ENCODE measurements at regions not wholly inside any gene's neighbourhood (a gene's known extent, or its start where the extent isn't known, plus 50 kb on each side); places are given as distances from the start of the nearest gene placed in this dataset.

DNA sequence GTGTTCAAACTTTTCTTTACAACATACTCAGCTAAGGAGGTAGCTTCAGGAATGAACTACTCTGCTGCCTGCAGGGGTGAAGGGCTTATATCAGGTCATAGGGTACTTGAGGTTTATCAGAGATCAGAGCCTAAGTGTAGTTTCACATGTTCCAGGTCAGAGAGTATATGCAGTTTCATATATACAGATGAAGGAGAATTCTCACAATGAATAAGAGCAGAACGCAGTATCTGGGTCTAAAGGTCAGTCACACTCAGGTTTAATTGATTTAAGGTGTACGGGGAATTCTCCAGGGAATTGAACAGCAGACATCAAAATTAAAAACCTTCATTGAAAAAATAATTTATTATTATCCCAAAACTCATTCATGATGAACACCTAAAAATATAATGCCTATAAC, 700.6 kb downstream of the TECRL start:
- TF ChIP-seq POLR2A (IDR thresholded peaks at IDR 0.05; ENCODE audit: low read length) (no peak), GATA1 (IDR thresholded peaks at IDR 0.05; ENCODE audit: low read depth, low read length) (no peak)

GRCh38 chr4:63700569-63700968, 708.7 kb downstream of the TECRL start:
- DNase-seq = no peak
- TF ChIP-seq GATA1 (IDR thresholded peaks at IDR 0.05; ENCODE audit: low read depth, low read length) = no peak
- TF ChIP-seq POLR2A (IDR thresholded peaks at IDR 0.05; ENCODE audit: low read length) = no peak

More for the DNA sequence above, 700.6 kb downstream of the TECRL start:
- no peak for DNase-seq

DNA sequence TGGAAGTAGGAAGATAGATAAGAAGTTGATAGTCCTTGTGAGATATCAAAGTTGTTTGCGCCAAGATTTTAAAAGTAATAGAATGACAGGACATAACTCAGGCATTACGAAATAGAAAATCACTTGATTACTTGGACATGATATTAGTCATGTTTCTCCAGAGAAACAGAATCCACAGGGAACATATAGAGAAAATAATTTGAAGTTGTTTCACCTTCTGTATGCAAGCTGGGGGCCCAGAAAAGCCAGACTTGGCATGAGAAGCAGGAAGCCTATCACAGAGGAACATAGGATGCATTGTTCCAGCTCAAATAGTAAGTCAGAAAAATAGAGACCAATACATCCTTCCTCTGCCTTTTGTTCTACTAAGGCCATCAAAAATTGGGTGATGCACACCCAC, 715.9 kb downstream of the TECRL start:
- TF ChIP-seq GATA1 (IDR thresholded peaks at IDR 0.05; ENCODE audit: low read depth, low read length) (no peak), POLR2A (IDR thresholded peaks at IDR 0.05; ENCODE audit: low read length) (no peak)

DNA sequence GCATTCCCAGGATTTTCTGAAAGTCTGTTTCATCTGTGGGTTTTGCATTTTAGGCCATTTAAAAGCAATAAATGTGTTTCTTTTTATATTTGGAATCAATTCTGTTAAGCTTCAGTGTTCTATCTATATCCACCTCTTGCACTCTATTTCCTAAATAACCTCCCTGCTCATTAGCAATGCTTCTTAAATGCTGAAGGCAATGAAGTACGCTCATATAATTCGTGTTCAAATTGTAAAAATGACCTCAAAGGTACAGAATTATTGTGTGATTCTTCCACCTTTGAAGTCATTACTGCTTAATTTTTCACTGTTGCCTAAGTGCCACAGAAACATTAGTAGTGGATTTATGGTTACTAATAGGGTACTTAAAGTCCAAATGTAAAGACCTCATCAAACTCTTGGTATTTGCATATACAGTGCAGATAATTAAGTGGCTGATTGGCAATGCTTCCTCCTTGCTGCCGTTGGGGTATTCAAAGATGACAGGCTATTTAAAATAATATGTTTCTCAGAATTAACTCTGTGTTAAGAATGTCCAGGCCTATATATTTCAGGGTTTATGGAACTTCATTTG, 730.8 kb downstream of the TECRL start:
- no peak for TF ChIP-seq GATA1 (IDR thresholded peaks at IDR 0.05; ENCODE audit: low read depth, low read length)
- DNase-seq = no peak

More for the DNA sequence above, 715.9 kb downstream of the TECRL start:
- no peak for DNase-seq

GRCh38 chr4:63670735-63671134, 738.5 kb downstream of the TECRL start:
- TF ChIP-seq GATA1 (IDR thresholded peaks at IDR 0.05; ENCODE audit: low read depth, low read length) = no peak
- no peak for TF ChIP-seq POLR2A (IDR thresholded peaks at IDR 0.05; ENCODE audit: low read length)
- no peak for DNase-seq

DNA sequence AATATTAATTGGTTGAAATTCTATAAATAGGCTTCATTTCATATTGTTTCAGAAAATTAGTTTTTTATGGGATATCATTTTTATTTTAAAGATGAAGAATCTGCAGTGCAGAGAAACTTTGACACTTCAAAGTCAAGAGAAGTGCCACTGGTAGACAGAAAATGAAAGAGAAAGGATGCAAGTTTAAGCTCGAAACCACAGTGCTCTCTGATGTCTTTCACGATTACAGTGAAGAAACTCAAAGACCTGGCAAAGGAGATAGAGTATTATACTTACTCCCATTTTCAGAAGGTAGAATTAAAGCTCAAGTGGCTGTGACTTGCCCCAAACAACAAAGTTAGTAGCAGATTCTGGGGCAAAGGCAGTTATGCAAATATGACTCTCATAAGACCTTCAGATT, 745.4 kb downstream of the TECRL start:
- TF ChIP-seq GATA1 (IDR thresholded peaks at IDR 0.05; ENCODE audit: low read depth, low read length) = no peak
- no peak for TF ChIP-seq POLR2A (IDR thresholded peaks at IDR 0.05; ENCODE audit: low read length)

DNA sequence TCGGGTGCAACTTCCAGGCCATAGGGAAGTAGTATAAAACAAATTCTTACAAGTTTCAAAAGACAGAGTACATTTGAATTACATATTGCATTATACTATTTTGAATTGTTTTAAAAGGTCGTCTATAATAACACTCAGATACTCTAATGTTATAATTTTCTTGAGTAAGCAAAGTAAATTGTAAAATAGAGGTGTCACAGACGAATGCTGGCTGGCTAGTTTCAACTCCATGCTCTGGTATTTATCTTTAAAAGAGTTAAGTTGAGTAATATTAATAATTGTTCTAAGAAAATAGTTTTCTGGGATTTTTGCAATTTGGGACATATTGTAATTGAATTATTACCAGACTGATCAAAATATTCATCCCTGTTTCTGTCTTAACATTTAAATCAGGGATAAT, 764.9 kb downstream of the TECRL start:
- TF ChIP-seq GATA1 (IDR thresholded peaks at IDR 0.05; ENCODE audit: low read depth, low read length) = no peak
- no peak for TF ChIP-seq POLR2A (IDR thresholded peaks at IDR 0.05; ENCODE audit: low read length)
- no peak for DNase-seq

More for the DNA sequence above, 745.4 kb downstream of the TECRL start:
- no peak for DNase-seq

DNA sequence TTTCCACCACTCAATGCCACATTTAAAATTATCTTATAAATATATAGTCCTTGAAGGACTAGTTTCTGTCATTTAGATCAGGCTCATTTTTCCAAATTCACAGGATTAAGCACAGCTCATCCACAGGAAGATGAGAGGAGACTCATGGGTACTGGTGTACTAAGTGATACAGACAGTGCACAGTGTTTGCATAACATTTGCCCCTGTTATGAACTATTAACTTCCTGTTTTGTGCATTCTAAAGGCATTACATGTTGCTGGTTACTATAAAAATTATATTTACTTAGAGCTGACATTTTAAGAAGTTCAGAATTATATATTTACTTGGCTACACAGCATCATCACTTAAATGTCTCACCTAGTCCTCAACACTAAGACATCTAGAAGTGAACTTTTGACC, 772.0 kb downstream of the TECRL start:
- no peak for TF ChIP-seq GATA1 (IDR thresholded peaks at IDR 0.05; ENCODE audit: low read depth, low read length)
- TF ChIP-seq POLR2A (IDR thresholded peaks at IDR 0.05; ENCODE audit: low read length) = no peak
- no peak for DNase-seq

- DNase-seq = no peak
- no peak for TF ChIP-seq POLR2A (IDR thresholded peaks at IDR 0.05; ENCODE audit: low read length)
- no peak for TF ChIP-seq GATA1 (IDR thresholded peaks at IDR 0.05; ENCODE audit: low read depth, low read length)
Observed at GRCh38 chr4:63632858-63633257, 776.4 kb downstream of the TECRL start.

GRCh38 chr4:63620271-63620670, 789.0 kb downstream of the TECRL start:
- no peak for DNase-seq
- TF ChIP-seq GATA1 (IDR thresholded peaks at IDR 0.05; ENCODE audit: low read depth, low read length) (no peak), POLR2A (IDR thresholded peaks at IDR 0.05; ENCODE audit: low read length) (no peak)

- no peak for DNase-seq
- no peak for TF ChIP-seq GATA1 (IDR thresholded peaks at IDR 0.05; ENCODE audit: low read depth, low read length)
- no peak for TF ChIP-seq POLR2A (IDR thresholded peaks at IDR 0.05; ENCODE audit: low read length)
Observed at GRCh38 chr4:63619771-63620170, 789.5 kb downstream of the TECRL start.

DNA sequence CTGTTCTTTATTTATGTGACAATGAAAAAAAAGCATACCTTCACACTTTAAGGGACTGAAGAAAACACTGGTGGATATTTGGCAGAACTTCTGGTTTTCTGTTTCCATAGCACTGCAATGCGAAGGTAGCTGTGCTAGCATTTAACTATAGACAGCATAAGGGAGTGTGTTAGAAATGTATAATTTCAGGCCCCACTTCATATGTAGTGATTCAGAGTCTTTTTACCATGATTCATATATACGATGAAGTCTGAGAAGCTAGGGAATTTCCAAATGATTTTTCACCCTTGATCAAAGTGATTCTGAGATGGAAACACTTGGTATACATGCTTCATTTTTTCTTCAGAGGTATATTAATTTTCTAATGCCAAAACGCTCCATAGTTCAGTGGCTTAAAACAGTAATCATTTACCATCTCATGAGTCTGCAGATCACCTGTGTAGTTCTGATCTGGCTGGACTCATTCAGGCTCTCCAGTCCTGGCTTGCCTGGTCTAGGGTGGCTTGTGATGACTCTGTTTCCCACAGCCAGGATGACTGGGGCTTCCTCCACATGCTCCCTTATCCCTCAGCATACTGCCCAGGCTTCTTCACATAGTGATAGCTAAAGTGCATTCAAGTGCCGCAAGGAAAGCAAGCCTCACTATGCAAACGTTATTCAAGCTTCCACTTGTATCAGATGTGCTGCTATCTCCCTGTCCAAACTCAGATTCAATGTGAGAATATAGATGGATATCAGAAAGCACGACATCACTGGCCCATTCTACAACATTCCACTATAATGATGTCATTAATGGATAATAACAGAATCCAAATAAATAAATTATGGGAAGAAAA, 790.1 kb downstream of the TECRL start:
- TF ChIP-seq POLR2A (IDR thresholded peaks at IDR 0.05; ENCODE audit: low read length) (no peak), GATA1 (IDR thresholded peaks at IDR 0.05; ENCODE audit: low read depth, low read length) (no peak)
- DNase-seq = no peak

GRCh38 chr4:63607169-63607872, 801.9 kb downstream of the TECRL start:
- TF ChIP-seq POLR2A (IDR thresholded peaks at IDR 0.05; ENCODE audit: low read length) (no peak), GATA1 (IDR thresholded peaks at IDR 0.05; ENCODE audit: low read depth, low read length) (no peak)

GRCh38 chr4:63589796-63590195, 819.5 kb downstream of the TECRL start:
- DNase-seq = no peak
- TF ChIP-seq POLR2A (IDR thresholded peaks at IDR 0.05; ENCODE audit: low read length) (no peak), GATA1 (IDR thresholded peaks at IDR 0.05; ENCODE audit: low read depth, low read length) (no peak)

More at GRCh38 chr4:63607169-63607872, 801.9 kb downstream of the TECRL start:
- no peak for DNase-seq

Data from erythroblast (primary cell).